HepG2 (cell line): ENCODE measurements at regions not wholly inside any gene's neighbourhood (a gene's known extent, or its start where the extent isn't known, plus 50 kb on each side); places are given as distances from the start of the nearest gene placed in this dataset.

Experiments
- KAT8 ChIP-seq: IDR thresholded peaks from 2 replicates; pipeline ENCODE4 v1.6.1; 2016; ENCODE audit warnings: missing genetic modification reagents, missing compliant biosample characterization
- SRF ChIP-seq: IDR thresholded peaks from 2 replicates; pipeline ENCODE4 v1.6.1; 2011; ENCODE audit warnings: mild to moderate bottlenecking, low read depth, low read length, moderate library complexity
- ZNF451 ChIP-seq: sonication (generic); formaldehyde crosslinking; IDR thresholded peaks from 2 replicates; pipeline ENCODE4 v1.5.0; 2020; ENCODE audit warnings: mild to moderate bottlenecking, missing genetic modification reagents

DNA sequence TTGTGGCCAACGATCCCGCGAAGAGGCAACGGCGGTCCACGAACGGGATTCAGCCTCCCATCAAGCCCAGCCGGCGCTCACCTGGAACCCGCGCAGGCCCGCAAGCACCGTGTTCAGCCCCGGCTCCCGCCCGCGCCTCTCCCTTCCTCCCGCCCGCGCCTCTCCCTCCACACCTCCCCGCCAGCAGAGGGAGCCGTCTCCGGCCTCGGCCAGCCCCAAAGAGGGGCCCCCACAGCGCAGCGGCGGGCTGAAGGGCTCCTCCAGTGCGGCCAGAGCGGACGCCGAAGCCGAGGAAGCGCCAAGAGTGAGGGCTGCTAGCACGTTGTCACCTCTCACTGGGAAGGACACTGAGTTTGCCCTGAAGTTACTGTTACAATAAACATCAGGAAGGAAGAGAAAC is 55.3 kb upstream of the LAPTM4A start:
- no peak for TF ChIP-seq KAT8 (CRISPR knock-in tag)
- no peak for TF ChIP-seq ZNF451
- no peak for TF ChIP-seq SRF
